ENCODE measurements at regions not wholly inside any gene's neighbourhood (a gene's known extent, or its start where the extent isn't known, plus 50 kb on each side); places are given as distances from the start of the nearest gene placed in this dataset.
"Not testable (repeated sequence)": the region's sequence is repeated elsewhere in the genome, so short reads cannot be mapped to it uniquely, and the experiment has no call there.

- no peak for DNase-seq
These were observed 209.5 kb upstream of the FGF13 start for GRCh38 chrX:138921031-138921430.

- no peak for DNase-seq
These were observed 206.3 kb upstream of the FGF13 start for GRCh38 chrX:138917781-138918180.

- no peak for DNase-seq
These were observed 203.2 kb upstream of the FGF13 start for GRCh38 chrX:138914767-138915166.

GRCh38 chrX:138908577-138908976 lies 197.1 kb upstream of the FGF13 start:
- DNase-seq: no peak

- no peak for DNase-seq
These were observed 186.3 kb upstream of the FGF13 start for GRCh38 chrX:138897621-138898492.

- DNase-seq: no peak
These were observed 179.0 kb upstream of the FGF13 start for GRCh38 chrX:138890491-138890890.

GRCh38 chrX:138889149-138889548 lies 177.6 kb upstream of the FGF13 start:
- DNase-seq: no peak

- DNase-seq: peak; percentile 78
These were observed 175.3 kb upstream of the FGF13 start for GRCh38 chrX:138886769-138887168.

- no peak for DNase-seq
These were observed 174.4 kb upstream of the FGF13 start for GRCh38 chrX:138885886-138886285.

- DNase-seq: not testable (repeated sequence)
These were observed 168.8 kb upstream of the FGF13 start for GRCh38 chrX:138880293-138880692.

- no peak for DNase-seq
These were observed 166.2 kb upstream of the FGF13 start for GRCh38 chrX:138877746-138878145.

GRCh38 chrX:138875472-138875871 lies 164.0 kb upstream of the FGF13 start:
- DNase-seq: no peak

- no peak for DNase-seq
These were observed 162.9 kb upstream of the FGF13 start for GRCh38 chrX:138874271-138874935.

GRCh38 chrX:138873640-138874039 lies 162.1 kb upstream of the FGF13 start:
- not testable (repeated sequence) for DNase-seq

GRCh38 chrX:138872537-138872936 lies 161.0 kb upstream of the FGF13 start:
- DNase-seq: no peak

- no peak for DNase-seq
These were observed 160.2 kb upstream of the FGF13 start for GRCh38 chrX:138871739-138872138.

GRCh38 chrX:138866643-138867042 lies 155.1 kb upstream of the FGF13 start:
- DNase-seq: no peak

GRCh38 chrX:138865093-138865649 lies 153.7 kb upstream of the FGF13 start:
- DNase-seq: no peak

GRCh38 chrX:138859421-138859820 lies 147.9 kb upstream of the FGF13 start:
- DNase-seq: no peak

- DNase-seq: no peak
These were observed 147.4 kb upstream of the FGF13 start for GRCh38 chrX:138858951-138859350.

- no peak for DNase-seq
These were observed 146.9 kb upstream of the FGF13 start for GRCh38 chrX:138858438-138858837.

GRCh38 chrX:138856881-138857604 lies 145.5 kb upstream of the FGF13 start:
- DNase-seq: no peak

- DNase-seq: no peak
These were observed 142.4 kb upstream of the FGF13 start for GRCh38 chrX:138853936-138854335.
